HPDE6-E6E7 (cell line): ENCODE measurements at regions not wholly inside any gene's neighbourhood (a gene's known extent, or its start where the extent isn't known, plus 50 kb on each side); places are given as distances from the start of the nearest gene placed in this dataset.

Experiments used
- DNase-seq: peaks from one replicate; pipeline ENCODE4 v3.0.0; 2011; ENCODE audit warnings: missing footprints; ENCODE audit errors: extremely low spot score

- DNase-seq, result no peak
Measured at GRCh38 chr4:179803857-179804256, 2361.6 kb upstream of the AGA start.

GRCh38 chr4:179804440-179804839, 2362.2 kb upstream of the AGA start:
- DNase-seq, result no peak

- DNase-seq, result no peak
Measured at GRCh38 chr4:179817317-179817716, 2375.1 kb upstream of the AGA start.

GRCh38 chr4:179823342-179823741, 2381.1 kb upstream of the AGA start:
- no peak for DNase-seq

- no peak for DNase-seq
Measured at GRCh38 chr4:179831274-179831673, 2389.0 kb upstream of the AGA start.

- DNase-seq, result no peak
Measured at GRCh38 chr4:179836179-179837075, 2394.2 kb upstream of the AGA start.

GRCh38 chr4:179843370-179843769, 2399.8 kb upstream of the TENM3 start:
- DNase-seq, result no peak

- no peak for DNase-seq
Measured at GRCh38 chr4:179855469-179855868, 2387.7 kb upstream of the TENM3 start.

GRCh38 chr4:179858221-179858620, 2385.0 kb upstream of the TENM3 start:
- no peak for DNase-seq

GRCh38 chr4:179867300-179867878, 2375.8 kb upstream of the TENM3 start:
- peak; percentile 57 for DNase-seq

GRCh38 chr4:179871726-179872125, 2371.5 kb upstream of the TENM3 start:
- DNase-seq, result no peak

GRCh38 chr4:179872755-179873154, 2370.4 kb upstream of the TENM3 start:
- no peak for DNase-seq

GRCh38 chr4:179880756-179881155, 2362.4 kb upstream of the TENM3 start:
- DNase-seq, result no peak

GRCh38 chr4:179894066-179894778, 2349.0 kb upstream of the TENM3 start:
- DNase-seq, result no peak

- no peak for DNase-seq
Measured at GRCh38 chr4:179919587-179919986, 2323.6 kb upstream of the TENM3 start.

GRCh38 chr4:179927473-179927872, 2315.7 kb upstream of the TENM3 start:
- no peak for DNase-seq

GRCh38 chr4:179941911-179942310, 2301.3 kb upstream of the TENM3 start:
- no peak for DNase-seq

- no peak for DNase-seq
Measured at GRCh38 chr4:179976777-179977176, 2266.4 kb upstream of the TENM3 start.

GRCh38 chr4:179977378-179977777, 2265.8 kb upstream of the TENM3 start:
- no peak for DNase-seq

GRCh38 chr4:179981161-179981560, 2262.0 kb upstream of the TENM3 start:
- no peak for DNase-seq

- no peak for DNase-seq
Measured at GRCh38 chr4:179989975-179990374, 2253.2 kb upstream of the TENM3 start.

GRCh38 chr4:180009316-180009715, 2233.9 kb upstream of the TENM3 start:
- DNase-seq, result peak; percentile 4

- DNase-seq, result no peak
Measured at GRCh38 chr4:180028682-180029081, 2214.5 kb upstream of the TENM3 start.
